SK-N-SH (cell line): ENCODE measurements at regions not wholly inside any gene's neighbourhood (a gene's known extent, or its start where the extent isn't known, plus 50 kb on each side); places are given as distances from the start of the nearest gene placed in this dataset.

Experiments
- CTCF ChIA-PET: fragments of 300-600, 350-600 bp; formaldehyde crosslinking; extraction: SDS; loops from one replicate; lab custom pipeline; 2021; lab: Yijun Ruan, JAX
- POLR2A ChIA-PET: fragments of 350-600 bp; sonication (Branson Sonifier 250); formaldehyde crosslinking; extraction: SDS; loops from one replicate; lab custom pipeline; 2020; ENCODE audit warnings: antibody characterized with exemption, inconsistent platforms; lab: Yijun Ruan, JAX
- DNase-seq: peaks from one replicate; pipeline ENCODE4 v3.0.0; 2012
- H2AFZ ChIP-seq: fragments of 200-600 bp; sonication (generic); 2 replicates; pipeline ENCODE4 v1.8.1; 2016; ENCODE audit warnings: antibody characterized with exemption, mild to moderate bottlenecking, low read depth
- H3F3A ChIP-seq: fragments of 200-600 bp; sonication (generic); replicated peaks from 2 replicates; pipeline ENCODE3; 2016; ENCODE audit warnings: antibody characterized with exemption, mild to moderate bottlenecking; ENCODE audit not compliant: insufficient read depth
- H3K27ac ChIP-seq, 2 experiments: fragments of 200-500 bp in 1 of 2; fragments of 200-600 bp in 1 of 2; sonication (Bioruptor generic) in 1 of 2; sonication (generic), shearing (Covaris generic) in 1 of 2; 2 replicates each; pipeline versions ENCODE4 v1.5.1 to v1.6.1; 2014 to 2016; ENCODE audit warnings: low read depth in 2 of 2, inconsistent platforms in 1 of 2, low read length in 1 of 2, mild to moderate bottlenecking in 1 of 2, mixed read lengths in 1 of 2
- H3K27me3 ChIP-seq: fragments of 200-600 bp; sonication (generic), shearing (Covaris generic); 2 replicates; pipeline ENCODE4 v1.6.1; 2016; ENCODE audit warnings: mixed run types; ENCODE audit not compliant: insufficient read depth
- H3K36me3 ChIP-seq, 2 experiments: fragments of 200-500 bp in 1 of 2; fragments of 200-600 bp in 1 of 2; sonication (Bioruptor generic) in 1 of 2; sonication (generic) in 1 of 2; replicated peaks in 1 of 2; 2 replicates each; pipeline versions ENCODE3 to v1.5.1; 2014 to 2016; ENCODE audit warnings: low read length in 1 of 2, mild to moderate bottlenecking in 1 of 2; ENCODE audit not compliant: insufficient read depth in 2 of 2, control insufficient read depth in 1 of 2
- H3K4me1 ChIP-seq, 2 experiments: fragments of 200-500 bp in 1 of 2; fragments of 200-600 bp in 1 of 2; sonication (Bioruptor generic) in 1 of 2; sonication (generic), shearing (Covaris generic) in 1 of 2; 2 replicates each; pipeline versions ENCODE4 v1.5.1 to v1.6.1; 2014 to 2016; ENCODE audit warnings: low read depth in 1 of 2, low read length in 1 of 2, mixed run types in 1 of 2; ENCODE audit not compliant: insufficient read depth in 2 of 2, control insufficient read depth in 1 of 2
- H3K4me2 ChIP-seq: fragments of 200-600 bp; sonication (generic), shearing (Covaris generic); 2 replicates; pipeline ENCODE4 v1.6.1; 2017; ENCODE audit warnings: mixed run types
- H3K4me3 ChIP-seq, 2 experiments: fragments of 200-500 bp in 1 of 2; fragments of 200-600 bp in 1 of 2; sonication (Bioruptor generic) in 1 of 2; sonication (generic), shearing (Covaris generic) in 1 of 2; 2 replicates each; pipeline versions ENCODE4 v1.5.1 to v1.8.1; 2014 to 2016; ENCODE audit warnings: low read depth in 2 of 2, inconsistent platforms in 1 of 2, low read length in 1 of 2, mild to moderate bottlenecking in 1 of 2, mixed read lengths in 1 of 2, moderate library complexity in 1 of 2
- H3K79me2 ChIP-seq: fragments of 200-600 bp; sonication (generic); 2 replicates; pipeline ENCODE4 v1.8.1; 2017; ENCODE audit warnings: mild to moderate bottlenecking; ENCODE audit not compliant: insufficient read depth
- H3K9ac ChIP-seq: fragments of 200-600 bp; sonication (generic); 2 replicates; pipeline ENCODE4 v1.6.1; 2017; ENCODE audit warnings: mixed run types
- H3K9me2 ChIP-seq: fragments of 200-600 bp; sonication (generic); 2 replicates; pipeline ENCODE4 v1.6.1; 2017; ENCODE audit warnings: mixed run types
- H3K9me3 ChIP-seq: fragments of 200-600 bp; sonication (generic); 2 replicates; pipeline ENCODE4 v1.6.1; 2017; ENCODE audit warnings: mixed run types, mild to moderate bottlenecking, moderate library complexity
- H4K20me1 ChIP-seq: fragments of 200-600 bp; sonication (generic); 2 replicates; pipeline ENCODE4 v1.6.1; 2017; ENCODE audit warnings: mild to moderate bottlenecking, mixed run types; ENCODE audit not compliant: insufficient read depth
- CHD2 ChIP-seq: fragments of 150-350 bp; IDR thresholded peaks from 2 replicates; pipeline ENCODE4 v1.6.1; 2018; ENCODE audit warnings: low read length; ENCODE audit not compliant: partially characterized antibody
- EP300 ChIP-seq, 2 experiments: IDR thresholded peaks; 2 replicates each; pipeline versions ENCODE4 v1.4.0 to v1.6.1; 2012; ENCODE audit warnings: borderline replicate concordance in 1 of 2, low read depth in 1 of 2, low read length in 1 of 2
- EZH2phosphoT487 ChIP-seq: fragments of 200-600 bp; sonication (generic); IDR thresholded peaks from 2 replicates; pipeline ENCODE4 v1.6.1; 2017; ENCODE audit warnings: low read depth, mixed run types, mild to moderate bottlenecking, antibody characterized with exemption, moderate library complexity, borderline replicate concordance
- MAX ChIP-seq: IDR thresholded peaks from 2 replicates; pipeline ENCODE4 v1.4.0; 2012; ENCODE audit warnings: low read depth
- MEF2A ChIP-seq: IDR thresholded peaks from 2 replicates; pipeline ENCODE4 v1.4.0; 2012; ENCODE audit warnings: low read depth, borderline replicate concordance
- MXI1 ChIP-seq: IDR thresholded peaks from 2 replicates; pipeline ENCODE4 v1.6.1; 2012; ENCODE audit warnings: mild to moderate bottlenecking, low read depth, low read length, improper control_type of control experiment
- RCOR1 ChIP-seq: fragments of 150-350 bp; IDR thresholded peaks from 2 replicates; pipeline ENCODE4 v1.6.1; 2017; ENCODE audit warnings: antibody characterized with exemption, low read length
- REST ChIP-seq: IDR thresholded peaks from 2 replicates; pipeline ENCODE4 v1.6.1; 2012; ENCODE audit warnings: mild to moderate bottlenecking, low read depth, low read length, moderate library complexity
- RXRA ChIP-seq: IDR thresholded peaks from 2 replicates; pipeline ENCODE4 v1.4.0; 2012; ENCODE audit warnings: low read depth, mild to moderate bottlenecking, borderline replicate concordance
- SIN3A ChIP-seq: IDR thresholded peaks from 2 replicates; pipeline ENCODE4 v1.6.1; 2012; ENCODE audit warnings: low read depth, mild to moderate bottlenecking, low read length, moderate library complexity, borderline replicate concordance
- TCF12 ChIP-seq: IDR thresholded peaks from 2 replicates; pipeline ENCODE4 v1.4.0; 2012
- YY1 ChIP-seq: IDR thresholded peaks from 2 replicates; pipeline ENCODE4 v1.4.0; 2012; ENCODE audit warnings: low read depth, mild to moderate bottlenecking
- ZBTB33 ChIP-seq: IDR thresholded peaks from 2 replicates; pipeline ENCODE4 v1.4.0; 2012; ENCODE audit warnings: low read depth, borderline replicate concordance
- WGBS: methylation state at CpG from one replicate; pipeline ENCODE4 v1.1.6; 2017; ENCODE audit warnings: low lambda C conversion rate; 5-methylcytosine and 5-hydroxymethylcytosine counted together

GRCh38 chr12:125408718-125409117 is 343.5 kb downstream of the AACS start (continued):
- TF ChIP-seq ZBTB33 = no peak

- H3K4me3 ChIP-seq = no peak overlapping the region
- no peak overlapping the region for H3K9ac ChIP-seq
- no peak overlapping the region for H3K27ac ChIP-seq
- no peaks in the 10 kb centered on the region for H3F3A ChIP-seq
- no peaks in the 10 kb centered on the region for H3K27me3 ChIP-seq
- no peak overlapping the region for H3K4me2 ChIP-seq
- H3K9me3 ChIP-seq = no peaks in the 10 kb centered on the region
- H3K9me2 ChIP-seq = no peaks in the 10 kb centered on the region
- ChIA-PET CTCF (interaction anchor here (1.1 kb wide), 1 partner anchor 81 kb away, joined by 3 read pairs; no protein-coding TSS in a partner anchor), POLR2A (no interaction called here)
- TF ChIP-seq TCF12 = no peak
- TF ChIP-seq ZBTB33 = no peak
- TF ChIP-seq SIN3A = no peak
- no peak for TF ChIP-seq CHD2
- no peak for TF ChIP-seq EZH2phosphoT487
- no peak for TF ChIP-seq MAX
- TF ChIP-seq MEF2A = no peak
- TF ChIP-seq YY1 = no peak
- WGBS = 33% methylated on average over 11 of the region's 11 CpGs
- no peaks in the 10 kb centered on the region for H3K36me3 ChIP-seq
- no peak for DNase-seq
- no peak overlapping the region for H2AFZ ChIP-seq
- H4K20me1 ChIP-seq = no peaks in the 10 kb centered on the region
- H3K4me1 ChIP-seq = no peaks in the 10 kb centered on the region
- no peaks in the 10 kb centered on the region for H3K79me2 ChIP-seq
Observed at GRCh38 chr12:125412506-125412905, 347.3 kb downstream of the AACS start.

- WGBS = 3% methylated on average over 3 of the region's 3 CpGs
- no peaks in the 10 kb centered on the region for H3K4me1 ChIP-seq
- H3K4me3 ChIP-seq = no peak overlapping the region
- POLR2A ChIA-PET = no interaction called here
- H2AFZ ChIP-seq = no peak overlapping the region
- no peaks in the 10 kb centered on the region for H3K9me2 ChIP-seq
- no peak for DNase-seq
- H3K79me2 ChIP-seq = no peaks in the 10 kb centered on the region
- TF ChIP-seq MXI1 (no peak), MEF2A (no peak), RCOR1 (no peak), REST (no peak), RXRA (no peak), EP300 (IDR thresholded peaks at IDR 0.05; ENCODE audit: borderline replicate concordance in 1 of 2, low read depth in 1 of 2, low read length in 1 of 2) (no peak)
- H3K9ac ChIP-seq = no peak overlapping the region
- H3K27ac ChIP-seq = no peak overlapping the region
- H3K9me3 ChIP-seq = no peaks in the 10 kb centered on the region
- no peaks in the 10 kb centered on the region for H4K20me1 ChIP-seq
- CTCF ChIA-PET = no interaction called here
- no peaks in the 10 kb centered on the region for H3F3A ChIP-seq
- no peaks in the 10 kb centered on the region for H3K36me3 ChIP-seq
- H3K27me3 ChIP-seq = no peaks in the 10 kb centered on the region
- H3K4me2 ChIP-seq = no peak overlapping the region
Observed at GRCh38 chr12:125417446-125417845, 352.2 kb downstream of the AACS start.
